Stomach (tissue), 4 donors: ENCODE measurements at regions not wholly inside any gene's neighbourhood (a gene's known extent, or its start where the extent isn't known, plus 50 kb on each side); places are given as distances from the start of the nearest gene placed in this dataset.

Experiments used
- POLR2A ChIP-seq, 4 donors: fragments of 450-650 bp; IDR thresholded peaks; one replicate each; pipeline ENCODE4 v1.6.1; 2016; ENCODE audit warnings: antibody characterized with exemption in 4 of 4, control low read depth in 2 of 4, mild to moderate bottlenecking in 1 of 4, moderate library complexity in 1 of 4
- POLR2AphosphoS5 ChIP-seq, 3 donors: sonication (generic); formaldehyde crosslinking; IDR thresholded peaks; one replicate each; pipeline ENCODE4 v1.6.1; 2016; ENCODE audit warnings: antibody characterized with exemption in 3 of 3
- TF ChIP-seq, protein P1 (sequence below), 7 experiments: fragments of 450-650 bp in 4 of 7; fragments of 200-600 bp in 3 of 7; sonication (generic) in 3 of 7; IDR thresholded peaks; one replicate each; pipeline ENCODE4 v1.5.1; 2016 to 2019; ENCODE audit warnings: antibody characterized with exemption in 7 of 7, control low read depth in 2 of 7, mild to moderate bottlenecking in 1 of 7

DNA sequence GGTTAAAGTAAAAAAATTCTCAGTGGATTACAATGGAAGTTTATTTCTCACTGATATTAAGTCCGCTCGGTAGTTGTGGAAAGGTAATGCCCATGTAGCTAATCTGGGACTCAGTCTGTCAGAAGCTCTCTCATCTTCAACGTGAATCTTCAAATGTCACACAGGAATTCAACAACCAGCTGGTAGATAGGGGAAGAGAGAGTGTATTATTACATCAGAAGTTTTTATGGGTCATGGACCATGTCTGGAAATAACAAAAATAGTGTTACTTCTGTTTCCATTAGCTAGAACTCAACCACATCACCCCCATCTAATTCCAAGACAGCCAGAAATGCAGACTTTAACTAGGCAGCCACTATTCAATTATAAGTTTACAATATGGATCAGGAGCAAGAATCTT, 506.1 kb upstream of the HTR2C start:
- TF ChIP-seq, protein P1, sequence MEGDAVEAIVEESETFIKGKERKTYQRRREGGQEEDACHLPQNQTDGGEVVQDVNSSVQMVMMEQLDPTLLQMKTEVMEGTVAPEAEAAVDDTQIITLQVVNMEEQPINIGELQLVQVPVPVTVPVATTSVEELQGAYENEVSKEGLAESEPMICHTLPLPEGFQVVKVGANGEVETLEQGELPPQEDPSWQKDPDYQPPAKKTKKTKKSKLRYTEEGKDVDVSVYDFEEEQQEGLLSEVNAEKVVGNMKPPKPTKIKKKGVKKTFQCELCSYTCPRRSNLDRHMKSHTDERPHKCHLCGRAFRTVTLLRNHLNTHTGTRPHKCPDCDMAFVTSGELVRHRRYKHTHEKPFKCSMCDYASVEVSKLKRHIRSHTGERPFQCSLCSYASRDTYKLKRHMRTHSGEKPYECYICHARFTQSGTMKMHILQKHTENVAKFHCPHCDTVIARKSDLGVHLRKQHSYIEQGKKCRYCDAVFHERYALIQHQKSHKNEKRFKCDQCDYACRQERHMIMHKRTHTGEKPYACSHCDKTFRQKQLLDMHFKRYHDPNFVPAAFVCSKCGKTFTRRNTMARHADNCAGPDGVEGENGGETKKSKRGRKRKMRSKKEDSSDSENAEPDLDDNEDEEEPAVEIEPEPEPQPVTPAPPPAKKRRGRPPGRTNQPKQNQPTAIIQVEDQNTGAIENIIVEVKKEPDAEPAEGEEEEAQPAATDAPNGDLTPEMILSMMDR (IDR thresholded peaks at IDR 0.05), result no peak
- TF ChIP-seq POLR2AphosphoS5 (IDR thresholded peaks at IDR 0.05), result no peak
- no peak for TF ChIP-seq POLR2A (IDR thresholded peaks at IDR 0.05)
